GM18858 (cell line): ENCODE measurements at regions not wholly inside any gene's neighbourhood (a gene's known extent, or its start where the extent isn't known, plus 50 kb on each side); places are given as distances from the start of the nearest gene placed in this dataset.
"Not testable (repeated sequence)": the region's sequence is repeated elsewhere in the genome, so short reads cannot be mapped to it uniquely, and the experiment has no call there.

Experiments
- ATAC-seq: cut with Tn5 transposase; IDR thresholded peaks from one replicate; pipeline ENCODE4 v1.9.1; 2021; ENCODE audit not compliant: unreplicated experiment

DNA sequence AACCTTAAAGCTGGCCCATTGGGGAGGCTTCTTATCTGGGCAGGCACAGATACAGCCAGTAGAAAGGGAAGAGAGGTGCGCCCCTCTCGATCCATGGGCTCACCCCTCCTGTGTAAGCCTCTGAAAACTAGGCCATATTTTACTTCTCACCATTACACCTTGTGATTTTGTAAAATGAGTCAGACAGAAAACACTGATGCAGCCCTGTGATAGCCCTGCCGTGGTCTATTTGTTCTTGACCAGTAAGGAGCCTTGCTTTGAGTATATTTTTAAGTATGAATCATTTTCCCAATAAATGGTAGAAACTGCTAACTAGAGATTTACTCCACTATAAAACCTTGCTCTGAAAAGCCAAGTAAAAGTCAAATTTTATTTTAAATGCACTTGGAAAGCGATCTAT, 329.8 kb upstream of the MBL2 start:
- no peak for ATAC-seq

DNA sequence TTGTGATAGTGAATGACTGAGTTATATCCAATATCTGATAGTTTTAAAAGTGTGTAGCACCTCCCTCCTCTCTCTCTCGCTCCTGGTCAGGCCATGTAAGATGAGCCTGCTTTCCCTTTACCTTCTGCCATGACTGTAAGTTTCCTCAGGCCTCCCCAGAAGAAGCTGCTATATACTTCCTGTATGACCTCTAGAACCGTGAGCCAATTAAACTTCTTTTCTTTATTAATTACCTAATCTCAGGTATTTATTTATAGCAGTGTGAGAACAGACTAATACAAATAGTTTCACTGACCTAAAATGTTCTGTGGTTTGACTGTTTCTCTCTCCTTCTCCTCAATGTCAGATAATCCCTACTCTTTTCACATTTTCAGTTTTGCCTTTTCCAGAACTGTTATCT, 321.3 kb upstream of the MBL2 start:
- no peak for ATAC-seq

DNA sequence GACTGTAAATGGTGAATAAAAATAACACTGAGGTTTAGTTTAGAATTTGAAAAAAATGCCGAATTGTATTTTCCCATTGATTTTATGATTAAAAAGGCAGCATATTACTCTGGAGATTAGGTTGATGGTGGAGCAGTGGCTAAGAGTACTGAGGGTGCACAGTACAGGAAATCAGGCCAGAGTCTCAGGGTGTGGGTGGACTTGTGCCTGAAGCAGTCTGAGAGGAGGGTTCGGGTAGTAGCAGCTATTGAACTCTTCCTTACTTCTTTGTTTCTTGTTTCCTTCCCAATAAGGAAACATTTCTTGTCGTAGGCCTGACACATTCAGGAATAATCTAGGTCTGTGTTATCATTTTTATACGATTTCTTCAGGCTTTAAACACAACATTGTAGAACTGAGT, 319.0 kb upstream of the MBL2 start:
- no peak for ATAC-seq

DNA sequence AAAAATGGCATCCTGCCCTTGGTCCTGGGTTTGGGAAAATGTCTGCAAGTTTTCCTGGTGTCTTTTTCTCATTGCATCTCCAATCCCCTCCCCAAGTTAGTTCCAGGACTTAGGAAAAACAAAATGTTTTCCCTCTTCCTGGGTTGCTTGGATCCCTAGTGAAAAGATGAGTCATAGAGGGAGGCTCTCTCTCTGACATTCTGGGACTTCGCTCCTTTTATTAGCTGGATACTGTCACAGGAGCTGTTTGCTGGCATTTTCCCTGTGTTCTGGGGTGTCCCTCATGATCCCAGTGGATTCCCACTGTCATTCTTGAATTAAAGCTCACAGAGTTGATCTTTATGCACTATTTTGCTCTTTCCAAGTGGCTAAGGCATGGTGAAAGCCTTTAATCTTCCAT, 316.4 kb upstream of the MBL2 start:
- no peak for ATAC-seq

DNA sequence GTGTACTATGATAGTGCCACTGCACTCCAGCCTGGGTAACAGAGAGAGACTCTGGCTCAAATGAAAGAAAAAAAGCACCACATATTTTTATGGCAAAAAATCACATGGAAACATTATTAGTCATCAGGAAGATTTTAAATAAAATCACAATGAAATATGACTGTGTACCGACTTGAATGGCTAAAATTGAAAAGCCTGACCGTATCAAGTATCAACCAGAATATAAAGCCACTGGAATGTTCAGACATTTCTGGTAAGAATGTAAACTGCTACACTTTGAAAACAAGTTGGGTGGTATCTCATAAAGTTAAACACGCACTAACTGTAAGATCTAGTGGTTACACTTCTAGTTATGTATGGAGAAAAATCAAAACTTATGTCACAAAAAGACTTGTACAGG, 306.7 kb upstream of the MBL2 start:
- ATAC-seq, result no peak

DNA sequence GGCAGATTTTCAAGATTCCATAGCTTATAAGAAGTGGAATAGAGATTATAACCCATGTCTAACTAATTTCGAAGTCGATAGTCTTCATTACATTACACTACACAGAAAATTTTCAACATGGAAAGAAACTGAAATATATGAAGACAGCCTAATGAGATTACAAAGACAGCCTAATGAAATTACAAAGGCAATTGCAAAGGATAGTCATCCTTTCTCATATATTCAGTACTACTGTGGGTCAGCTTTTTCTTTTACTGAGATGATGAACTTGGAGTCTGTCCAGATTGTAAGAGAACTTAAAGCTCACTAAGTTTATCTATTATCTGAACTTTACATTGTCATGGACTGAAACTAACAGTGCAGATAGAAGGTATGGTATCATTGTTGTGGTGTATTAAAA, 304.4 kb upstream of the MBL2 start:
- no peak for ATAC-seq

DNA sequence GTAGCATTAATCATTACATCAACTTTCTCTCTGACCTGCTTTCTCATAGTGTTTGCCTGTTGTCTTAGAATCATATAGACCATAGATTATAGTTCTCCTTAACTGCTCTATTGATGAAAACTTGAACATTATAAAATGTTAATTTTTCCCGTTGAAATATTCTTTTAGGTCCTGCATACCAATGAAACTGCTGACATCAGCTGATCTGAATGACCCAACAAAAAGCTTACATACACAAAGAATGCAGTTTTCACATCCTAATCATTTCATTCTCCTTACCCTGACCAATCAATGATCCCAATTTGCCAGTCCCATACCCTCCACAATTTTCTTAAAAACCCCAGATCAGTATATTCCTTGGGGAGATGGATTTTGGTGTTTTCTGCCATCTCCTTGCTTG, 302.9 kb upstream of the MBL2 start:
- ATAC-seq, result no peak

DNA sequence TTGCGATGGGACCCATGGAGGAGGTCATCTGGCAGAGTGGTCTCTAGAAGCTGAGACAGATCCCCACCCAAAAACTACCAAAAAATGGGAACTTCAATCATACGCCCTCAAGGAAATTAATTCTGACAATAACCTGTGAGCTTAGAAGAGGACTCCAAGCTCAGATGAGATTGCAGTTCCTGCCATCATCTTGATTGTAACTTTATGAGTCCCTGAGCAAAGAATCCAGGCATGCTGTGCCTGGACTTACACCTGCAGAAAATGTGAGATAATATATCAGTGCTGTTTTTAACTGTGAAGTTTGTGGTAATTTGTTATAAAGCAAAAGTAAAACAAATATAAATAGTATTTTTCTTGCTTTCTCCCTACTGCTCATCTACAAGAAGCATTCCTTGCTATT, 299.6 kb upstream of the MBL2 start:
- no peak for ATAC-seq

DNA sequence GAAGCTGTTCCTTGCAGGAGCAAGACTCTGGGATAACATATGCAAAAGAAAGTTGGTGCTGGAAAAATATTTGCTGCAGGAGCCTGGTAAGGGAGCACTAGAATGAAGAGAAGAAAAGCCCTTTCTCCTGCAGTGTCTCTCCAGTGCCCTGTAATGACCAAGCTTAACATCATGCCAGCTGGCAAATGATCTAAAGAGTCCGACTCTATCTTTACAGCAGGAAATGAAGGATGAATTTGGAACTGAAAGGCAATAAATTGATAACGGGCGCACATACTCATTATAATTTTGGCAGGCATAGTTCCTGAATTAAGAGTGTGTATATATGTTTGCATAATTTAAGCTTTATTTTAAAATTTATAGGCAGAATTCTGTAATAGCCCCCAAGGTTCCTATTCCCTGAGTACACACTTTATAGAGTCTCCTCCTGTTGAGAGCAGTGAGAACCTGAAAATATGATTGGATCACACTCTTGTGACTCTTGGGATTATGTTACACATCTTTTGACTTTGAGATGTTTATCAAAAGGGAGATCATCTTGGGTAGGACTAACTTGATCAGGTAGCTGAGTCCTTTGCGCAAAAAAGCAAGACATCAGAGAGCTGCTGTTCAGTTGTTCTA, 299.0 kb upstream of the MBL2 start:
- ATAC-seq, result no peak

DNA sequence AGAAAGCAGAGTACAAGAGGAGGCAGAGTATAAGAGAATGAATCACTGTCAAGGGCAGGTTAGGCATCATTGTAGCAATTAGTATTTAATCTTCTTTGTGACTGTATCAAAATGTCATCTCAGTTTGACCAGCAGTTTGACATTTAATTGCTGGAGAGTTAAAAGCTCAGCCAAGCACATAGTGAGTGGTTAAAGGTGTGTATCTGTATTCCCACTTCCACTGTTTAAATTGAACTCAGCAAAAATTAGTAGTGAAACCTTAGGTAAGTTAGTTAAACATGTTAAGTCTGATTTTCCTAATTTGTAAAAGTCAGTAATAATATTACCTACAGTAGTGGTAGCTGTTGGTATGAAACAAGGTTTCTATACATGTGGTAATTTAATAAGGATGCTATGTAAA, 296.4 kb upstream of the MBL2 start:
- ATAC-seq, result no peak

DNA sequence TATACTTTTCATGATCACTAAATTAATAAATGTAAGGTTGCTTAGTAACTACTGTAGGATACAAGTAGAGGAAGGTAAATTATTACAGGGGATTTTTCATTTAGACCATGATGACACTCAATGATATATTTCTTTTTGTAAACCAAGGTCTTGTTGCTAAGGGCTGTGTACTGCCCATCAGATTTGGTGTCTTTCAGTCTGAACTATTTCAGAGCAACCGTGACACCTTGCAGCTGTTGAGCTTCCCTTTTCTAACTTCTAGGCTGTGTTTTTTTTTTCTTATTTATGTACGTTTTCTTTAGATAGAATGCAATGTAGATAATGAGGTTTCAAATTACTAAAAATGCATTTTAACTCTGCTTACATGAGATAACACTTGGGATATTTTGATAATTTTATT, 292.0 kb upstream of the MBL2 start:
- no peak for ATAC-seq

DNA sequence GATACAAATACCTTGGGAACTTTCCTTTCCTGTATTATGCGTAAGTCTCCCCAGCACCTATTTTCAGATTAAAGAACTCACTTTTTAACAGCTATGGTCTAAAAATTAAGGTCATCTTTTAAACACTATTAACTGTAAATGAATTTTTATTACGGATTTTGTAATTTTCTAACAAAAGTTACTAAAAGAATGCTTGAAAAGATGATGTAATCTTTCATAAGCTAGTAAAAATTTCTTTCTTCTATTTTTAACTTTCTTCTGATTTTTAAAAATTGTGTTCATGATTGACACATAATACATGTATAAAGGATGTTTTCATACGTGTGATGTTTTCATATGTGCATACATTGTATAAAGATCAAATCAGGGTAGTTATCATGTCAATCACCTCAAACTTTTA, 291.2 kb upstream of the MBL2 start:
- ATAC-seq, result no peak

DNA sequence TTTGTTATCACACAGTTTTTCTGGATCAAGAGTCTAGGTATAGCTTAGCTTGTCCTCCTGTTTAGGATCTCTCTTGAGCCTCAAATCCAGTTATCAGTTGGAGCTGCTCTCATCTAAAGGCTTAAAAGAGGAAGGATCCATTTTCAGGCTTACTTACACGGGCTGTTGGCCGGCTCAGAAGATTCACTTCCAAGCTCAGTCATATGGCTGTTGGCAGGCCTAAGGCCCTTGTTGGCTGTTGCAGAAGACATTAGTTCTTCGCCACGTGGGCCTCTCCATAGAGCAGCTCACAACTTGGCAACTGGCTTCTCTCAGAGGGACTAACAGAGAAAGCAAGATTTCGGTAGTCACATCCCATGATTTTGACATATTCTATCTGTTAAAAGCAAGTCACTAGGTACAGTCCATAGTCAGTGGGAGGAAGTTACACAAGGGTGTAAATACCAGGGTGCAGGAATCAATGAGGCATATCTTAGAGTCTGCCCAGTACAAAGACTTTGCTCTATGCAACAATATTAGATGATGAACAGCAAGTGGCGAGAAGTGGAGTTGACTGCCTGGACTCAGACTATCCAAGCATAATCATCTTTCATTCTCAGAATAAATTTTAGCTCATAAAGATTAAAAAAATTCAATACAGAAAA, 280.1 kb upstream of the MBL2 start:
- no peak for ATAC-seq

DNA sequence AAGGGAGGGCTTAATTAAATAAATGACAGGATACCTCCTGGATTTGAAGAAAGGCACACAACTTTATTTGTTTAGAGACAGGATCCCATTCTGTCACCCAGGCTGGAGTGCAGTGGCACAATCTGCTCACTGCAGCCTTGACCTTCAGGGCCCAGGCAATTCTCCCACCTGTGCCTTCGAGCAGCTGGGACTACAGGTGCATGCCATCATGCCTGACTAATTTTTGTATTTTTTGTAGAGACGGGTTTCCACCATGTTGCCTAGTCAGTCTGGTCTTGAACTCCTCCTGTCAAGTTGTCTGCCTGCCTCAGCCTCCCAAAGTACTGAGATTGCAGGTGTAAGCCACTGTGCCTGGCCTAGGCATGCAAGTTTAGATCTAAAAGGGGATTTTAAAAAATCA, 272.7 kb upstream of the MBL2 start:
- no peak for ATAC-seq

DNA sequence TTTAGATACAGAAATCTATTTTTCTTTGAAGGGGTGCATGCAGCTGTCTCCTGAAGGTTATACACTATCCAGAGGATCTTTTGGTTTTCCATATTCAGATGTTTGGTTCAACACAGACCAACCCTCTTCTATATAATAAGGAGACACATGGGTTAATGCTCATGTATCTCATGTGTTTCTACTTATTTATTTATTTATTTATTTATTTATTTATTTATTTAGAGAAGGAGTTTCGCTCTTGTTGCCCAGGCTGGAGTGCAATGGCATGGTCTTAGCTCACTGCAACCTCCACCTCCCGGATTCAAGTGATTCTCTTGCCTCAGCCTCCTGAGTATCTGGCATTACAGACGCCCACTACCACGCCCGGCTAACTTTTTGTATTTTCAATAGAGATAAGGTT, 263.2 kb upstream of the MBL2 start:
- not testable (repeated sequence) for ATAC-seq

DNA sequence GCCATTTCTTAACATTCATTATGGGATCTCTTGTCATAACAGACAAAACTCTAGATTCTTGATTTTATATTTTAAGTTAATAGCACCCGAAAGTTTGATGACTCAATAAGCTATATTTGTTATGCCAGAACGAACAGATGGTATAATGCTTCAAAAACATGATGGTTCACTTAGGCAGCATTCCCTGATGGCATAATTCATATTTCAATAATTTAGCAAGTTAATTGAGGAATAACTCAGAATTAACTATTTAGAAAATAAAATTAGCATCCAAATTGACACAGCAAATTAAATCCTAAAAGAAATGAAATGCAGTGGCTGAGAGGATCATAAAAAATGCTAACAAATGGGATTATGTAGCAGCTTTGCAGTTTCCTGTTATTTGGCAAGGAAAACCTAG, 260.8 kb upstream of the MBL2 start:
- no peak for ATAC-seq

DNA sequence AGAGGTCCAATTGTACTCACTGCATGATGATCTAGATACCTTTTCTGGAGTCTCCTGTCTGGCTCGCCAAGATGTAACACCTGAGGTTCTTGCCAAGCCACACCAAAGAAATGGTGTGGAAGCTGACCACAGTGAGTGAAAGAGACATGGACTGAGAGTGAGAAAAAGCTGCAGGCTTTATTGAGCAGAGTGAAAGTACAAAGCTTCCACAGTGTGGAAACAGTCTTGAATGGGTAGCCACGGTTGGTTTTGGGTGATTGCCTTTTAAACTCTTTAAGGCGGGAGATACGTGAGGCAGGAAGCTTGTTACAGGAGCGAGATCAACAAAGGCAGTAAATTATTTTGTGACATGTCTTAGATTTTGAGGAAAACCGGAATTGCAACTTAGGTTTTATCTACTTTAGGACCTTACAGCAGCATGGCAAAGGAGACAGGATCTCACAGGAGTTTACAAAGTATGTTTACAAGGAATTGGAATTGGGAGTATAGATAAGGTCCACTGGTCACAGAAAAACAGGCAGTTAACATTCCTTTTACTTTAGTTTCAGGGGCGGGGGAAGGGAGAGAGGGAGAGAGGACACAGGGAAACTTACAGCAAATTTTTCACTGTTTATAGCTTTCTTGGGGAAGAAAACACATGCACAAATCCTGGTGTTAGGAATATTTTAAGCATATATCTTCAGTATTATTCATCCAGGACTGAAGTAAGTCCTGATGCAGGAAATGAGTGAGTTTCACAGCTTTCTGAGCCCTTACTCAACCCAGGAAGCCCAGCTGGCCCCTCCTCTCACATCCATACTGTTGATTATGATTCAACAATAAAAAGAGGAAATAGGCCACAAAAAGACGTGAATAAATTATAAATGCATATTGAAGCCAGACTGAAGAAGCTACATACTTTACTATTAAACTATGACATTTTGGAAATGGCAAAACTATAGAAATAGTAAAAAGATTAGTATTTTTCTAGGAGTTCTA, 257.6 kb upstream of the MBL2 start:
- peak; percentile 79 for ATAC-seq

DNA sequence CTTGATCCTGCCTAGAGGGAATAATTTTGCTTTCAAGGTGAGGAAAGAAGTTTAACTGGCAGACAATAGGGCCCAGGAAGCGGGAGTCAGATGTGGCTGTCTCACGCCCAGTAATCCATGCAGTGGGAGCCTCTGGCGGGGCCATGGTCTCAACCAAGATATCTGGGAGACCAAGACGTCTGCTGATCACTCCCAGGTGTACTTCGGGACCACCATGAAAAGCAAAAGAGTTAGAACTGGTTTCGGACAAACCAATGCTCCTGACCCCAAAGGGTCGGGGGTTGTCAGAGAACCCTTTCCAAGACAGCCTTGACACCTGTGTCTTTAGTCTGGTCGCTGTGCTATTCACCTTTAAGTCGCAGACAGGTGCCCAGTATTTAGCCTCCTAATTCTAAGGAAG, 256.9 kb upstream of the MBL2 start:
- ATAC-seq, result no peak

DNA sequence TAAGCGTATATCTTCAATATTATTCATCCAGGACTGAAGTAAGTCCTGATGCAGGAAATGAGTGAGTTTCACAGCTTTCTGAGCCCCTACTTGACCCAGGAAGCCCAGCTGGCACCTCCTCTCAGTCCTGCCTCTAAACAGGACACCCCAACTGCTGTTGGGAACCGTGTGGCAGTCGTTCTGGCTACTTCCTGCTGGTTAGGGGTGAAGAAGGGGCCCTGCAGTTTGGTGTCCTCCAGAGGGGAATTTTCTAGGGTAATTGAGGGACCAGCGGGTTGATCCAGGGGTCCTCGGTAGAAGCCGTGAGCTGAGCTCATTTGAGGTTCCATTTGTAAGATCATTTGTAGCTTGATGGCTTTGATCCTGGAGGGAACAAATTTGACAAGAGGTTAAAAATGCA, 253.2 kb upstream of the MBL2 start:
- ATAC-seq, result not testable (repeated sequence)

DNA sequence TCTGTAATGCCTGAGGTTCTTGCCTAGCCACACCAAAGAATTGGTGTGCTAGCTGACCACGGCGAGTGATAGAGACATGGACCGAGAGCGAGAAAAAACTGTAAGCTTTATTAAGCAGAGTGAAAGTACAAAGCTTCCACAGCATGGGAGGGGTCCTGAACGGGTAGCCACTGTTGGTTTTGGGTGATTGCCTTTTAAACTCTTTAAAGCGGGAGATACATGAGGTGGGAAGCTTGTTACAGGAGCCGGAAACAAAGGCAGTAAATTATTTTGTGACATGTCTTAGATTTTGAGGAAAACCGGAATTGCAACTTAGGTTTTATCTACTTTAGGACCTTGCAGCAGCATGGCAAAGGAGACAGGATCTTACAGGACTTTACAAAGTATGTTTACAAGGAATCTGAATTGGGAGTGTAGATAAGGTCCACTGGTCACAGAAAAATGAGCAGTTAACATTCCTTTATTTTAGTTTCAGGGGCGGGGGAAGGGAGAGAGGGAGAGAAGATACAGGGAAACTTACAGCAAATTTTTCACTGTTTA, 252.7 kb upstream of the MBL2 start:
- ATAC-seq, result no peak

DNA sequence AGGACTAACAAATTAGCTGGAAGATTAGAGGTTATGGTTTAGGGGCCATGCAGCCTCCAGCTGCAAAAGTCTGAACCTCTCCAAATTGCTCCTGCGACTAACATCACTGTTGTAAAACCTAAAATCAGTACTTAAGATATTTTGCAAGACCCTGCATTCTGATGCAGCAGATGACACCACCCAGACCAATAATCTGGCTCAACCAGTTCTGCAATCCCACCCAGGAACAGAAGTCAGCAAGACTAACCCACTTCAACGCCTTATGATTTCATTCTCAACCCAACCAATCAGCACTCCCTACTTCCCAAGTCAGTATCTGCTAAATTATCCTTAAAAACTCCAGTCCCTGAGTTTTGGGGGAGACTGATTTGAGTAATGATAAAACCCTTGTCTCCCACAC, 250.8 kb upstream of the MBL2 start:
- ATAC-seq, result no peak

DNA sequence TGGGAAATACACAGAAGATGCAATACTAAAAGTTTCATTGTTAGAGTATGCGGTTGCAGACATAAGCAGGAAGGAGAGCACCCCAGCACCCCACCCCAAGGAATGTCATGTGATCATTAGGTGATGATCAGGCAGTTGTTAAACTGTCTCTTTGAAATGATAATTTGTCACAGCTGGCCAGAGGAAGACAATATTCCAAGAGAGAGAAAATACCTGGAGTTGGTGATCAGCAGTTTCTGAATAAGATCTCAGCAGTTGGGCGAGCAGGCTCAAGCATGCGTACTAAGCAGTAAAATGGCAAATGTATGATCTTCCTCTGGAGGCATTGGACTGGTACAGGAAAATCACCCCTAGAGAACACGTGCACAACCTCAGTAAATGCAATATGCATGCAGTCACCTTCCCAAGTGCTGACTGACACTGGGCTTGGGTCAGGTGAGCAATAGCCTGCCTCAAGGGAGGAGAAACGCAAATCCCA, 250.1 kb upstream of the MBL2 start:
- no peak for ATAC-seq
